DND-41 (cell line): ENCODE measurements at regions not wholly inside any gene's neighbourhood (a gene's known extent, or its start where the extent isn't known, plus 50 kb on each side); places are given as distances from the start of the nearest gene placed in this dataset.
"Not testable (repeated sequence)": the region's sequence is repeated elsewhere in the genome, so short reads cannot be mapped to it uniquely, and the experiment has no call there.

ENCODE experiments used
- ATAC-seq: fragments of 200-7000 bp; cut with Tn5 transposase; 3 replicates; pipeline ENCODE4 v1.9.1; 2021; ENCODE audit warnings: low read depth; ENCODE audit not compliant: insufficient read depth
- DNase-seq: peaks from one replicate; pipeline ENCODE4 v3.0.0-alpha.2; 2020
- H2AFZ ChIP-seq: 2 replicates; pipeline ENCODE4 v1.6.0; 2012; ENCODE audit warnings: low read depth, low read length
- H3K27ac ChIP-seq: 2 replicates; pipeline ENCODE4 v1.5.1; 2012; ENCODE audit warnings: low read length, inconsistent platforms
- H3K27me3 ChIP-seq: fragments of 200-600 bp; sonication (generic); 2 replicates; pipeline ENCODE4 v1.6.0; 2012; ENCODE audit warnings: low read length, mild to moderate bottlenecking, inconsistent platforms; ENCODE audit not compliant: insufficient read depth, poor library complexity
- H3K36me3 ChIP-seq: 2 replicates; pipeline ENCODE4 v1.5.1; 2012; ENCODE audit warnings: low read length, inconsistent platforms; ENCODE audit not compliant: insufficient read depth
- H3K4me1 ChIP-seq: 2 replicates; pipeline ENCODE4 v1.5.1; 2012; ENCODE audit warnings: mild to moderate bottlenecking, low read length; ENCODE audit not compliant: insufficient read depth
- H3K4me2 ChIP-seq: 2 replicates; pipeline ENCODE4 v1.6.0; 2012; ENCODE audit warnings: mild to moderate bottlenecking, moderate library complexity, low read length, inconsistent platforms; ENCODE audit not compliant: insufficient read depth
- H3K4me3 ChIP-seq, 2 experiments: fragments of 200-600 bp in 1 of 2; shearing (Covaris generic) in 1 of 2; 2 replicates each; pipeline ENCODE4 v1.5.1; 2012 to 2016; ENCODE audit warnings: inconsistent platforms in 2 of 2, low read length in 2 of 2, mild to moderate bottlenecking in 2 of 2, low read depth in 1 of 2, moderate library complexity in 1 of 2
- H3K79me2 ChIP-seq: 2 replicates; pipeline ENCODE4 v1.6.0; 2012; ENCODE audit warnings: low read length, inconsistent platforms; ENCODE audit not compliant: insufficient read depth
- H3K9ac ChIP-seq: 2 replicates; pipeline ENCODE4 v1.6.0; 2012; ENCODE audit warnings: low read depth, mild to moderate bottlenecking, inconsistent platforms, low read length, moderate library complexity
- H3K9me3 ChIP-seq: 2 replicates; pipeline ENCODE4 v1.5.1; 2012; ENCODE audit warnings: low read length, moderate library complexity, mild to moderate bottlenecking, inconsistent platforms; ENCODE audit not compliant: insufficient read depth, severe bottlenecking
- H4K20me1 ChIP-seq: 2 replicates; pipeline ENCODE4 v1.6.0; 2012; ENCODE audit warnings: low read length; ENCODE audit not compliant: insufficient read depth
- EZH2 ChIP-seq: IDR thresholded peaks from 3 replicates; pipeline ENCODE4 v1.6.1; 2012; ENCODE audit warnings: borderline replicate concordance, low read depth, mild to moderate bottlenecking, moderate library complexity, low read length, inconsistent platforms; ENCODE audit not compliant: severe bottlenecking
- TF ChIP-seq, protein P1 (sequence below): IDR thresholded peaks from 2 replicates; pipeline ENCODE4 v1.5.1; 2012; ENCODE audit warnings: borderline replicate concordance, low read length, moderate library complexity, mild to moderate bottlenecking; ENCODE audit not compliant: poor library complexity, severe bottlenecking; ENCODE audit errors: extremely low read depth

GRCh38 chr2:228359473-228359872, 178.0 kb upstream of the SPHKAP start:
- Histone ChIP-seq H4K20me1 (no peaks in the 10 kb centered on the region), H3K4me1 (no peaks in the 10 kb centered on the region), H3K9me3 (no peaks in the 10 kb centered on the region), H3K79me2 (no peaks in the 10 kb centered on the region), H2AFZ (no peak overlapping the region), H3K9ac (no peak overlapping the region), H3K4me3 (no peak overlapping the region), H3K27ac (no peak overlapping the region), H3K36me3 (no peaks in the 10 kb centered on the region), H3K27me3 (no peaks in the 10 kb centered on the region), H3K4me2 (no peak overlapping the region)
- TF ChIP-seq, protein P1, sequence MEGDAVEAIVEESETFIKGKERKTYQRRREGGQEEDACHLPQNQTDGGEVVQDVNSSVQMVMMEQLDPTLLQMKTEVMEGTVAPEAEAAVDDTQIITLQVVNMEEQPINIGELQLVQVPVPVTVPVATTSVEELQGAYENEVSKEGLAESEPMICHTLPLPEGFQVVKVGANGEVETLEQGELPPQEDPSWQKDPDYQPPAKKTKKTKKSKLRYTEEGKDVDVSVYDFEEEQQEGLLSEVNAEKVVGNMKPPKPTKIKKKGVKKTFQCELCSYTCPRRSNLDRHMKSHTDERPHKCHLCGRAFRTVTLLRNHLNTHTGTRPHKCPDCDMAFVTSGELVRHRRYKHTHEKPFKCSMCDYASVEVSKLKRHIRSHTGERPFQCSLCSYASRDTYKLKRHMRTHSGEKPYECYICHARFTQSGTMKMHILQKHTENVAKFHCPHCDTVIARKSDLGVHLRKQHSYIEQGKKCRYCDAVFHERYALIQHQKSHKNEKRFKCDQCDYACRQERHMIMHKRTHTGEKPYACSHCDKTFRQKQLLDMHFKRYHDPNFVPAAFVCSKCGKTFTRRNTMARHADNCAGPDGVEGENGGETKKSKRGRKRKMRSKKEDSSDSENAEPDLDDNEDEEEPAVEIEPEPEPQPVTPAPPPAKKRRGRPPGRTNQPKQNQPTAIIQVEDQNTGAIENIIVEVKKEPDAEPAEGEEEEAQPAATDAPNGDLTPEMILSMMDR = no peak
- TF ChIP-seq EZH2 = no peak
- DNase-seq = no peak
- no peak for ATAC-seq

GRCh38 chr2:228355897-228356296, 174.4 kb upstream of the SPHKAP start:
- Histone ChIP-seq H3K9me3 (no peaks in the 10 kb centered on the region), H3K79me2 (no peaks in the 10 kb centered on the region), H3K4me2 (no peak overlapping the region), H3K9ac (no peak overlapping the region), H3K36me3 (no peaks in the 10 kb centered on the region), H4K20me1 (no peaks in the 10 kb centered on the region), H3K27ac (no peak overlapping the region), H2AFZ (no peak overlapping the region), H3K4me1 (no peaks in the 10 kb centered on the region), H3K4me3 (no peak overlapping the region), H3K27me3 (no peaks in the 10 kb centered on the region)
- no peak for DNase-seq
- ATAC-seq = no peak
- TF ChIP-seq, protein P1 = no peak
- TF ChIP-seq EZH2 = no peak

- H3K27ac ChIP-seq, H4K20me1 ChIP-seq, H3K27me3 ChIP-seq, H3K9me3 ChIP-seq, H3K79me2 ChIP-seq, ATAC-seq, DNase-seq, H3K9ac ChIP-seq, H3K4me1 ChIP-seq, H3K4me3 ChIP-seq, H3K36me3 ChIP-seq, H3K4me2 ChIP-seq, H2AFZ ChIP-seq: not testable (repeated sequence)
These were observed 171.5 kb upstream of the SPHKAP start for GRCh38 chr2:228352980-228353379.

GRCh38 chr2:228352048-228352447, 170.6 kb upstream of the SPHKAP start:
- DNase-seq (no peak), ATAC-seq (no peak)
- H3K4me2 ChIP-seq = no peak overlapping the region
- no peak for TF ChIP-seq EZH2
- TF ChIP-seq, protein P1 = no peak
- H3K36me3 ChIP-seq = no peaks in the 10 kb centered on the region
- H3K79me2 ChIP-seq = no peaks in the 10 kb centered on the region
- H3K4me1 ChIP-seq = no peaks in the 10 kb centered on the region
- no peaks in the 10 kb centered on the region for H3K9me3 ChIP-seq
- no peak overlapping the region for H2AFZ ChIP-seq
- H3K4me3 ChIP-seq = no peak overlapping the region
- no peak overlapping the region for H3K9ac ChIP-seq
- no peak overlapping the region for H3K27ac ChIP-seq
- no peaks in the 10 kb centered on the region for H4K20me1 ChIP-seq
- no peaks in the 10 kb centered on the region for H3K27me3 ChIP-seq
